ENCODE measurements at regions not wholly inside any gene's neighbourhood (a gene's known extent, or its start where the extent isn't known, plus 50 kb on each side); places are given as distances from the start of the nearest gene placed in this dataset.

DNA sequence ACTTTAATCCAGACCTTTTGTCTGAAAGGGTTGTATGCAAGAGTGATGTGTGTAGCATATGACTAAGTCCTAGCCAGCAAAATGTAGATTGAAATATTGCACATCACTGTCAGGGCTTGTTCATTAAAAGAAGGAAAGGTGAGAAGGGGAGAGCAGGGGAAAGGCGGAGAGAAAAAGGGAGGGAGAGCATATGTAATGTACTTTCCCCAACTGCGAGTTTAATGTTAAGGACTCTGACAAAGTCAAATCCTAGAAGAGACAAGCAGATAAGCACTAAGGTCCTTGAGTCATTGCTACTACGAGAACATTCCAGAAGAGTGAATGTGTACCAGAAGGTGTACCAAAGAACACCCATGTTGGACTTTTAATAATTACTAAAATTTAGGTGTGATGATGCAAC, 1336.7 kb downstream of the NSUN3 start:
- no peaks in the 10 kb centered on the region for H3K36me3 ChIP-seq (ENCODE audit: control insufficient read depth in 2 of 2, extremely low read depth in 1 of 2, insufficient read depth in 2 of 2, low read length in 2 of 2)
- no peak for DNase-seq (ENCODE audit: low read depth, low spot score)
- no peak overlapping the region for H3K27ac ChIP-seq (ENCODE audit: control insufficient read depth, insufficient read depth, low read length)
- no peaks in the 10 kb centered on the region for H4K20me1 ChIP-seq (ENCODE audit: control insufficient read depth, extremely low read depth, insufficient read depth, low read length)
- no peaks in the 10 kb centered on the region for H3K9me1 ChIP-seq (ENCODE audit: control insufficient read depth, extremely low read depth, insufficient read depth, low read length)
- dilution Hi-C loops (cut with MboI; ENCODE audit: extremely low pct_ligation_motif_present, low sequenced_read_pairs): no loop called here
- H3K79me2 ChIP-seq (ENCODE audit: control insufficient read depth, insufficient read depth, low read length): no peaks in the 10 kb centered on the region
- no peak for FAIRE-seq
- H3K4me3 ChIP-seq (ENCODE audit: control insufficient read depth in 2 of 3, extremely low read depth in 1 of 3, insufficient read depth in 2 of 3, low read depth in 1 of 3, low read length in 3 of 3): no peak overlapping the region
- no peaks in the 10 kb centered on the region for H3K4me1 ChIP-seq (ENCODE audit: control insufficient read depth, extremely low read depth, insufficient read depth, low read length)
- TF ChIP-seq EZH2 (IDR thresholded peaks at IDR 0.05; ENCODE audit: low read length): no peak
- TF ChIP-seq, protein P1, sequence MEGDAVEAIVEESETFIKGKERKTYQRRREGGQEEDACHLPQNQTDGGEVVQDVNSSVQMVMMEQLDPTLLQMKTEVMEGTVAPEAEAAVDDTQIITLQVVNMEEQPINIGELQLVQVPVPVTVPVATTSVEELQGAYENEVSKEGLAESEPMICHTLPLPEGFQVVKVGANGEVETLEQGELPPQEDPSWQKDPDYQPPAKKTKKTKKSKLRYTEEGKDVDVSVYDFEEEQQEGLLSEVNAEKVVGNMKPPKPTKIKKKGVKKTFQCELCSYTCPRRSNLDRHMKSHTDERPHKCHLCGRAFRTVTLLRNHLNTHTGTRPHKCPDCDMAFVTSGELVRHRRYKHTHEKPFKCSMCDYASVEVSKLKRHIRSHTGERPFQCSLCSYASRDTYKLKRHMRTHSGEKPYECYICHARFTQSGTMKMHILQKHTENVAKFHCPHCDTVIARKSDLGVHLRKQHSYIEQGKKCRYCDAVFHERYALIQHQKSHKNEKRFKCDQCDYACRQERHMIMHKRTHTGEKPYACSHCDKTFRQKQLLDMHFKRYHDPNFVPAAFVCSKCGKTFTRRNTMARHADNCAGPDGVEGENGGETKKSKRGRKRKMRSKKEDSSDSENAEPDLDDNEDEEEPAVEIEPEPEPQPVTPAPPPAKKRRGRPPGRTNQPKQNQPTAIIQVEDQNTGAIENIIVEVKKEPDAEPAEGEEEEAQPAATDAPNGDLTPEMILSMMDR (optimal IDR thresholded peaks at IDR 0.05 in 1 of 3, IDR thresholded peaks at IDR 0.05 in 1 of 3, conservative IDR thresholded peaks at IDR 0.05 in 1 of 3; ENCODE audit: extremely low read depth in 1 of 3, insufficient read depth in 2 of 3, low read length in 3 of 3): no peak
- no peaks in the 10 kb centered on the region for H3K9me3 ChIP-seq (ENCODE audit: control insufficient read depth, low read depth, low read length)
- H3K4me2 ChIP-seq (ENCODE audit: control insufficient read depth, extremely low read depth, insufficient read depth, low read depth, low read length): no peak overlapping the region
- H3K9ac ChIP-seq (ENCODE audit: control insufficient read depth, extremely low read depth, insufficient read depth, low read length): no peak overlapping the region
- no peak overlapping the region for H2AFZ ChIP-seq (ENCODE audit: control insufficient read depth, low read length)
- no peaks in the 10 kb centered on the region for H3K27me3 ChIP-seq (ENCODE audit: control insufficient read depth, extremely low read depth, insufficient read depth, low read length)

DNA sequence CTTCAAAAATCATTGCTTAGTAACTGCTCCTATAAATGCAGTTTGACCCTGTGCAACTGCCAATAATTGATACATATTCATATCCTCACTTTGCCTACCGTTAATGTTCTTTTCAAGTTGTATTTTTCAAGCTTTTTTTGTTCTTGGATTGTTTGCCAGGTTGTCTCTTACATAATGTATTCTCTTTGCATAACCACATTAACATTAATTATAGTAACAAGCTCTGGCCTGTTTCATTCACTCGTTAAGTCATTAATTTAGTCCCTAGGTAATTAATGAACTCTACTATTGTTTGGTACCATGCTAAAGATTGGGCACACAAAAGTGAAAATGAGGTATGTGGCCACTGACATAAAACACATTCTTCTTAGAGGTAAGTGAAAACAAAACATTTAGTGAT, 1338.8 kb downstream of the NSUN3 start:
- FAIRE-seq: no peak
- no peak overlapping the region for H3K4me2 ChIP-seq (ENCODE audit: control insufficient read depth, extremely low read depth, insufficient read depth, low read depth, low read length)
- no peaks in the 10 kb centered on the region for H3K79me2 ChIP-seq (ENCODE audit: control insufficient read depth, insufficient read depth, low read length)
- H4K20me1 ChIP-seq (ENCODE audit: control insufficient read depth, extremely low read depth, insufficient read depth, low read length): no peaks in the 10 kb centered on the region
- no peaks in the 10 kb centered on the region for H3K9me3 ChIP-seq (ENCODE audit: control insufficient read depth, low read depth, low read length)
- no peak for DNase-seq (ENCODE audit: low read depth, low spot score)
- dilution Hi-C loops (cut with MboI; ENCODE audit: extremely low pct_ligation_motif_present, low sequenced_read_pairs): no loop called here
- H3K9ac ChIP-seq (ENCODE audit: control insufficient read depth, extremely low read depth, insufficient read depth, low read length): no peak overlapping the region
- no peaks in the 10 kb centered on the region for H3K9me1 ChIP-seq (ENCODE audit: control insufficient read depth, extremely low read depth, insufficient read depth, low read length)
- no peak overlapping the region for H2AFZ ChIP-seq (ENCODE audit: control insufficient read depth, low read length)
- H3K27me3 ChIP-seq (ENCODE audit: control insufficient read depth, extremely low read depth, insufficient read depth, low read length): no peaks in the 10 kb centered on the region
- H3K36me3 ChIP-seq (ENCODE audit: control insufficient read depth in 2 of 2, extremely low read depth in 1 of 2, insufficient read depth in 2 of 2, low read length in 2 of 2): no peaks in the 10 kb centered on the region
- no peak for TF ChIP-seq EZH2 (IDR thresholded peaks at IDR 0.05; ENCODE audit: low read length)
- TF ChIP-seq, protein P1 (optimal IDR thresholded peaks at IDR 0.05 in 1 of 3, IDR thresholded peaks at IDR 0.05 in 1 of 3, conservative IDR thresholded peaks at IDR 0.05 in 1 of 3; ENCODE audit: extremely low read depth in 1 of 3, insufficient read depth in 2 of 3, low read length in 3 of 3): no peak
- H3K4me1 ChIP-seq (ENCODE audit: control insufficient read depth, extremely low read depth, insufficient read depth, low read length): no peaks in the 10 kb centered on the region
- H3K4me3 ChIP-seq (ENCODE audit: control insufficient read depth in 2 of 3, extremely low read depth in 1 of 3, insufficient read depth in 2 of 3, low read depth in 1 of 3, low read length in 3 of 3): no peak overlapping the region
- H3K27ac ChIP-seq (ENCODE audit: control insufficient read depth, insufficient read depth, low read length): no peak overlapping the region

Measured in keratinocyte (primary cell).